ENCODE measurements at regions not wholly inside any gene's neighbourhood (a gene's known extent, or its start where the extent isn't known, plus 50 kb on each side); places are given as distances from the start of the nearest gene placed in this dataset.
"Not testable (repeated sequence)": the region's sequence is repeated elsewhere in the genome, so short reads cannot be mapped to it uniquely, and the experiment has no call there.

GRCh38 chr3:151675858-151676615, 57.7 kb upstream of the AADACL2 start:
- DNase-seq (ENCODE audit: low read depth in 4 of 4, low spot score in 3 of 4) = no peak

- no peak for DNase-seq (ENCODE audit: low read depth in 4 of 4, low spot score in 3 of 4)
These were observed 59.8 kb upstream of the AADACL2 start for GRCh38 chr3:151673974-151674373.

GRCh38 chr3:151667762-151668161, 66.0 kb upstream of the AADACL2 start:
- DNase-seq (ENCODE audit: low read depth in 4 of 4, low spot score in 3 of 4) = not testable (repeated sequence)

- no peak for DNase-seq (ENCODE audit: low read depth in 4 of 4, low spot score in 3 of 4)
These were observed 72.8 kb upstream of the AADACL2 start for GRCh38 chr3:151660885-151661284.

GRCh38 chr3:151644986-151645385, 88.7 kb upstream of the AADACL2 start:
- DNase-seq (ENCODE audit: low read depth in 4 of 4, low spot score in 3 of 4) = no peak

GRCh38 chr3:151644020-151644620, 89.6 kb upstream of the AADACL2 start:
- no peak for DNase-seq (ENCODE audit: low read depth in 4 of 4, low spot score in 3 of 4)

GRCh38 chr3:151639418-151639740, 94.3 kb upstream of the AADACL2 start:
- DNase-seq (ENCODE audit: low read depth in 4 of 4, low spot score in 3 of 4) = no peak

- peak in 1 of 4 donors; percentile 12 for DNase-seq (ENCODE audit: low read depth in 4 of 4, low spot score in 3 of 4)
These were observed 94.9 kb upstream of the AADACL2 start for GRCh38 chr3:151638555-151639417.

GRCh38 chr3:151635905-151636304, 97.8 kb upstream of the AADACL2 start:
- DNase-seq (ENCODE audit: low read depth in 4 of 4, low spot score in 3 of 4) = no peak

- no peak for DNase-seq (ENCODE audit: low read depth in 4 of 4, low spot score in 3 of 4)
These were observed 101.8 kb upstream of the AADACL2 start for GRCh38 chr3:151631946-151632345.

GRCh38 chr3:151630938-151631441, 102.7 kb upstream of the AADACL2 start:
- DNase-seq (ENCODE audit: low read depth in 4 of 4, low spot score in 3 of 4) = no peak

GRCh38 chr3:151630035-151630434, 103.7 kb upstream of the AADACL2 start:
- no peak for DNase-seq (ENCODE audit: low read depth in 4 of 4, low spot score in 3 of 4)

- no peak for DNase-seq (ENCODE audit: low read depth in 4 of 4, low spot score in 3 of 4)
These were observed 108.1 kb upstream of the AADACL2 start for GRCh38 chr3:151625586-151625985.

- DNase-seq (ENCODE audit: low read depth in 4 of 4, low spot score in 3 of 4) = no peak
These were observed 108.6 kb upstream of the AADACL2 start for GRCh38 chr3:151625086-151625485.

GRCh38 chr3:151620071-151620470, 113.7 kb upstream of the AADACL2 start:
- DNase-seq (ENCODE audit: low read depth in 4 of 4, low spot score in 3 of 4) = no peak

- DNase-seq (ENCODE audit: low read depth in 4 of 4, low spot score in 3 of 4) = no peak
These were observed 118.3 kb upstream of the AADACL2 start for GRCh38 chr3:151615464-151615863.

GRCh38 chr3:151612115-151612514, 121.6 kb upstream of the AADACL2 start:
- DNase-seq (ENCODE audit: low read depth in 4 of 4, low spot score in 3 of 4) = no peak

- DNase-seq (ENCODE audit: low read depth in 4 of 4, low spot score in 3 of 4) = peak in 2 of 4 donors; percentile 6 to 22
These were observed 122.3 kb upstream of the AADACL2 start for GRCh38 chr3:151611419-151611818.

GRCh38 chr3:151609491-151609890, 124.2 kb upstream of the AADACL2 start:
- DNase-seq (ENCODE audit: low read depth in 4 of 4, low spot score in 3 of 4) = no peak

GRCh38 chr3:151604891-151605290, 128.8 kb upstream of the AADACL2 start:
- DNase-seq (ENCODE audit: low read depth in 4 of 4, low spot score in 3 of 4) = no peak

- no peak for DNase-seq (ENCODE audit: low read depth in 4 of 4, low spot score in 3 of 4)
These were observed 132.9 kb upstream of the AADACL2 start for GRCh38 chr3:151600783-151601182.
